Adrenal gland (tissue), 5 donors: ENCODE measurements at regions not wholly inside any gene's neighbourhood (a gene's known extent, or its start where the extent isn't known, plus 50 kb on each side); places are given as distances from the start of the nearest gene placed in this dataset.

Source experiments
- CTCF ChIP-seq, 6 experiments: fragments of 450-650 bp in 4 of 6; fragments of 200-600 bp in 2 of 6; sonication (generic) in 1 of 6; IDR thresholded peaks; 1 replicate in 5 of 6; 2 replicates in 1 of 6; pipeline versions ENCODE4 v1.5.1 to v1.8.0; 2016 to 2021; ENCODE audit warnings: antibody characterized with exemption in 6 of 6, mild to moderate bottlenecking in 2 of 6, moderate library complexity in 1 of 6
- POLR2A ChIP-seq, 2 donors: fragments of 450-650 bp; IDR thresholded peaks; one replicate each; pipeline ENCODE4 v1.6.1; 2017; ENCODE audit warnings: antibody characterized with exemption in 2 of 2, mild to moderate bottlenecking in 2 of 2, moderate library complexity in 1 of 2
- donor health status: DM: no; HTN: no; CAD: no.

GRCh38 chr15:69666441-69666882, 213.8 kb downstream of the RPLP1 start:
- TF ChIP-seq CTCF (IDR thresholded peaks at IDR 0.05): no peak
- no peak for TF ChIP-seq POLR2A (IDR thresholded peaks at IDR 0.05)
